SK-N-SH (cell line): ENCODE measurements at regions not wholly inside any gene's neighbourhood (a gene's known extent, or its start where the extent isn't known, plus 50 kb on each side); places are given as distances from the start of the nearest gene placed in this dataset.

Source experiments
- NRF1 ChIP-seq: IDR thresholded peaks from 2 replicates; pipeline ENCODE4 v1.6.1; 2012; ENCODE audit warnings: low read depth, mild to moderate bottlenecking, low read length
- RFX5 ChIP-seq: IDR thresholded peaks from 2 replicates; pipeline ENCODE4 v1.6.1; 2012; ENCODE audit warnings: mild to moderate bottlenecking, improper control_type of control experiment, low read length
- TAF1 ChIP-seq: IDR thresholded peaks from 2 replicates; pipeline ENCODE4 v1.6.1; 2012; ENCODE audit warnings: low read depth, mild to moderate bottlenecking, low read length, moderate library complexity, borderline replicate concordance
- TF ChIP-seq, protein P1 (sequence below): fragments of 200-600 bp; sonication (generic); IDR thresholded peaks from 2 replicates; pipeline ENCODE4 v1.6.1; 2017; ENCODE audit warnings: antibody characterized with exemption, mild to moderate bottlenecking, moderate library complexity
- TF ChIP-seq, protein P2 (sequence below): IDR thresholded peaks from 2 replicates; pipeline ENCODE4 v1.6.1; 2012; ENCODE audit warnings: mild to moderate bottlenecking, low read depth, low read length, moderate library complexity
- TF ChIP-seq, protein P3 (sequence below): IDR thresholded peaks from 2 replicates; pipeline ENCODE4; 2012
- TF ChIP-seq, protein P4 (sequence below): IDR thresholded peaks from 2 replicates; pipeline ENCODE4 v1.4.0; 2012; ENCODE audit warnings: low read depth

DNA sequence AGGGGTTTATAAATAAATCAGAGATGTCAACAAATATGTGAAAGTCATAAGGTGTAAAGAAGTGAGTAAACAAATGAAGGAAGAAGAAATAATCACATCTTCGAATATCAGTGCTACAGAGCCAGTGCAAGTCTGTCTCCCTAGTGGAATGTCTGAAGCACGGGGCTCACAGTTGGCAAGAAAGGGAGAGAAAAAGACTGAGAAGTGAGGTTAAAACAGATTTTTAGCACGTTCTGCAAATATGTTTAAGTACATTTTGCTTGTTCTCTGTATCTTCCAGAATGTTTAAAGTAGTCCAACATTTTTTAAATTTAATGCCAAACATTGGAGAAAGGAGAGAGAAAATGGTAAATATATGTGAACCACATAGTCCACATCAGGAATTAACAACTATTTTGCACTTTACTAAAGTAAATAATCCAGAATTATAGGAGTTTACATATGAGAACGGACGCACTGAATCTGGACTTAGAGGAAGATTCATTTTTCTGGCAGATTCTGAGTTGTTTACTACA, 682.4 kb downstream of the LTN1 start:
- TF ChIP-seq, protein P1, sequence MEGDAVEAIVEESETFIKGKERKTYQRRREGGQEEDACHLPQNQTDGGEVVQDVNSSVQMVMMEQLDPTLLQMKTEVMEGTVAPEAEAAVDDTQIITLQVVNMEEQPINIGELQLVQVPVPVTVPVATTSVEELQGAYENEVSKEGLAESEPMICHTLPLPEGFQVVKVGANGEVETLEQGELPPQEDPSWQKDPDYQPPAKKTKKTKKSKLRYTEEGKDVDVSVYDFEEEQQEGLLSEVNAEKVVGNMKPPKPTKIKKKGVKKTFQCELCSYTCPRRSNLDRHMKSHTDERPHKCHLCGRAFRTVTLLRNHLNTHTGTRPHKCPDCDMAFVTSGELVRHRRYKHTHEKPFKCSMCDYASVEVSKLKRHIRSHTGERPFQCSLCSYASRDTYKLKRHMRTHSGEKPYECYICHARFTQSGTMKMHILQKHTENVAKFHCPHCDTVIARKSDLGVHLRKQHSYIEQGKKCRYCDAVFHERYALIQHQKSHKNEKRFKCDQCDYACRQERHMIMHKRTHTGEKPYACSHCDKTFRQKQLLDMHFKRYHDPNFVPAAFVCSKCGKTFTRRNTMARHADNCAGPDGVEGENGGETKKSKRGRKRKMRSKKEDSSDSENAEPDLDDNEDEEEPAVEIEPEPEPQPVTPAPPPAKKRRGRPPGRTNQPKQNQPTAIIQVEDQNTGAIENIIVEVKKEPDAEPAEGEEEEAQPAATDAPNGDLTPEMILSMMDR, result no peak
- TF ChIP-seq, protein P2, sequence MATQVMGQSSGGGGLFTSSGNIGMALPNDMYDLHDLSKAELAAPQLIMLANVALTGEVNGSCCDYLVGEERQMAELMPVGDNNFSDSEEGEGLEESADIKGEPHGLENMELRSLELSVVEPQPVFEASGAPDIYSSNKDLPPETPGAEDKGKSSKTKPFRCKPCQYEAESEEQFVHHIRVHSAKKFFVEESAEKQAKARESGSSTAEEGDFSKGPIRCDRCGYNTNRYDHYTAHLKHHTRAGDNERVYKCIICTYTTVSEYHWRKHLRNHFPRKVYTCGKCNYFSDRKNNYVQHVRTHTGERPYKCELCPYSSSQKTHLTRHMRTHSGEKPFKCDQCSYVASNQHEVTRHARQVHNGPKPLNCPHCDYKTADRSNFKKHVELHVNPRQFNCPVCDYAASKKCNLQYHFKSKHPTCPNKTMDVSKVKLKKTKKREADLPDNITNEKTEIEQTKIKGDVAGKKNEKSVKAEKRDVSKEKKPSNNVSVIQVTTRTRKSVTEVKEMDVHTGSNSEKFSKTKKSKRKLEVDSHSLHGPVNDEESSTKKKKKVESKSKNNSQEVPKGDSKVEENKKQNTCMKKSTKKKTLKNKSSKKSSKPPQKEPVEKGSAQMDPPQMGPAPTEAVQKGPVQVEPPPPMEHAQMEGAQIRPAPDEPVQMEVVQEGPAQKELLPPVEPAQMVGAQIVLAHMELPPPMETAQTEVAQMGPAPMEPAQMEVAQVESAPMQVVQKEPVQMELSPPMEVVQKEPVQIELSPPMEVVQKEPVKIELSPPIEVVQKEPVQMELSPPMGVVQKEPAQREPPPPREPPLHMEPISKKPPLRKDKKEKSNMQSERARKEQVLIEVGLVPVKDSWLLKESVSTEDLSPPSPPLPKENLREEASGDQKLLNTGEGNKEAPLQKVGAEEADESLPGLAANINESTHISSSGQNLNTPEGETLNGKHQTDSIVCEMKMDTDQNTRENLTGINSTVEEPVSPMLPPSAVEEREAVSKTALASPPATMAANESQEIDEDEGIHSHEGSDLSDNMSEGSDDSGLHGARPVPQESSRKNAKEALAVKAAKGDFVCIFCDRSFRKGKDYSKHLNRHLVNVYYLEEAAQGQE, result no peak
- TF ChIP-seq, protein P3, sequence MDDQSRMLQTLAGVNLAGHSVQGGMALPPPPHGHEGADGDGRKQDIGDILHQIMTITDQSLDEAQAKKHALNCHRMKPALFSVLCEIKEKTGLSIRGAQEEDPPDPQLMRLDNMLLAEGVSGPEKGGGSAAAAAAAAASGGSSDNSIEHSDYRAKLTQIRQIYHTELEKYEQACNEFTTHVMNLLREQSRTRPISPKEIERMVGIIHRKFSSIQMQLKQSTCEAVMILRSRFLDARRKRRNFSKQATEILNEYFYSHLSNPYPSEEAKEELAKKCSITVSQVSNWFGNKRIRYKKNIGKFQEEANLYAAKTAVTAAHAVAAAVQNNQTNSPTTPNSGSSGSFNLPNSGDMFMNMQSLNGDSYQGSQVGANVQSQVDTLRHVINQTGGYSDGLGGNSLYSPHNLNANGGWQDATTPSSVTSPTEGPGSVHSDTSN, result no peak
- no peak for TF ChIP-seq RFX5
- TF ChIP-seq NRF1, result no peak
- TF ChIP-seq, protein P4, sequence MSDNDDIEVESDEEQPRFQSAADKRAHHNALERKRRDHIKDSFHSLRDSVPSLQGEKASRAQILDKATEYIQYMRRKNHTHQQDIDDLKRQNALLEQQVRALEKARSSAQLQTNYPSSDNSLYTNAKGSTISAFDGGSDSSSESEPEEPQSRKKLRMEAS, result no peak
- no peak for TF ChIP-seq TAF1
